NCI-H748 treated with DMSO at 0.1 percent for 48 hours (cell line): ENCODE measurements at regions not wholly inside any gene's neighbourhood (a gene's known extent, or its start where the extent isn't known, plus 50 kb on each side); places are given as distances from the start of the nearest gene placed in this dataset.
"Not testable (repeated sequence)": the region's sequence is repeated elsewhere in the genome, so short reads cannot be mapped to it uniquely, and the experiment has no call there.

Experiments used
- DNase-seq: peaks from one replicate; lab custom pipeline; 2025; lab: John Stamatoyannopoulos, UW

- not testable (repeated sequence) for DNase-seq
Observed at GRCh38 chr1:203998571-203998970, 74.3 kb upstream of the SOX13 start.

GRCh38 chr1:203999618-204000017, 73.3 kb upstream of the SOX13 start:
- DNase-seq: no peak

GRCh38 chr1:204001166-204001901, 71.6 kb upstream of the SOX13 start:
- DNase-seq: no peak

- no peak for DNase-seq
Observed at GRCh38 chr1:204002614-204003013, 70.3 kb upstream of the SOX13 start.

- no peak for DNase-seq
Observed at GRCh38 chr1:204003536-204003935, 69.4 kb upstream of the SOX13 start.

- no peak for DNase-seq
Observed at GRCh38 chr1:204011426-204011825, 61.5 kb upstream of the SOX13 start.

- DNase-seq: no peak
Observed at GRCh38 chr1:204013052-204013451, 59.9 kb upstream of the SOX13 start.

- no peak for DNase-seq
Observed at GRCh38 chr1:204014336-204014735, 58.6 kb upstream of the SOX13 start.

GRCh38 chr1:204014961-204015360, 58.0 kb upstream of the SOX13 start:
- not testable (repeated sequence) for DNase-seq

- no peak for DNase-seq
Observed at GRCh38 chr1:204017032-204017431, 55.9 kb upstream of the SOX13 start.

- no peak for DNase-seq
Observed at GRCh38 chr1:204018460-204018859, 54.5 kb upstream of the SOX13 start.
